GM13977 (cell line): ENCODE measurements at regions not wholly inside any gene's neighbourhood (a gene's known extent, or its start where the extent isn't known, plus 50 kb on each side); places are given as distances from the start of the nearest gene placed in this dataset.

Experiments used
- DNase-seq: peaks from one replicate; pipeline ENCODE4 v3.0.0; 2012; ENCODE audit warnings: low spot score
- CTCF ChIP-seq: IDR thresholded peaks from 2 replicates; pipeline ENCODE4 v1.5.1; 2012; ENCODE audit warnings: mild to moderate bottlenecking, control low read depth; ENCODE audit not compliant: insufficient read depth; ENCODE audit errors: extremely low read depth, missing control alignments
- in situ Hi-C: fragments of 300-500 bp; cut with MboI; formaldehyde crosslinking; loops from one replicate; pipeline ENCODE4 v1.12.0; 2022; ENCODE audit warnings: low sequenced_read_pairs, low pct_unique_long_range_greater_than_20kb, mixed read lengths, inconsistent platforms; ENCODE audit not compliant: unreplicated experiment

GRCh38 chr5:99243111-99243510 is 314.3 kb upstream of the CHD1 start:
- in situ Hi-C loops: no loop called here
- no peak for TF ChIP-seq CTCF

GRCh38 chr5:99239826-99240360 is 311.1 kb upstream of the CHD1 start:
- TF ChIP-seq CTCF: no peak
- in situ Hi-C loops: no loop called here
- no peak for DNase-seq

More at GRCh38 chr5:99243111-99243510, 314.3 kb upstream of the CHD1 start:
- no peak for DNase-seq

GRCh38 chr5:99191206-99191745 is 262.5 kb upstream of the CHD1 start:
- in situ Hi-C loops: no loop called here
- no peak for DNase-seq
- TF ChIP-seq CTCF: no peak

- no peak for TF ChIP-seq CTCF
- in situ Hi-C loops: no loop called here
- DNase-seq: no peak
Observed at GRCh38 chr5:99187611-99188010, 258.8 kb upstream of the CHD1 start.

- in situ Hi-C loops: no loop called here
- no peak for TF ChIP-seq CTCF
- no peak for DNase-seq
Observed at GRCh38 chr5:99179206-99179605, 250.4 kb upstream of the CHD1 start.

GRCh38 chr5:99177796-99178195 is 249.0 kb upstream of the CHD1 start:
- in situ Hi-C loops: no loop called here
- DNase-seq: no peak
- no peak for TF ChIP-seq CTCF
